ENCODE measurements at regions not wholly inside any gene's neighbourhood (a gene's known extent, or its start where the extent isn't known, plus 50 kb on each side); places are given as distances from the start of the nearest gene placed in this dataset.

- TF ChIP-seq CTCF (IDR thresholded peaks at IDR 0.05), result peak; percentile 85
- DNase-seq, result no peak
- ATAC-seq, result peak; percentile 97
- no peaks in the 10 kb centered on the region for H3K27me3 ChIP-seq (ENCODE audit: low read depth)
- peak overlapping the region; percentile 59 for H3K4me3 ChIP-seq
- peaks cover 7% of the 10 kb centered on the region for H3K4me1 ChIP-seq
- peak overlapping the region; percentile 77 for H3K27ac ChIP-seq
- H3K9me3 ChIP-seq, result no peaks in the 10 kb centered on the region
- H3K36me3 ChIP-seq, result no peaks in the 10 kb centered on the region
- intact Hi-C loops (cut with DNase I), result no loop called here
Observed at GRCh38 chr5:69042915-69043654, 50.7 kb upstream of the SLC30A5 start.

- Histone ChIP-seq H3K36me3 (no peaks in the 10 kb centered on the region), H3K27me3 (ENCODE audit: low read depth) (no peaks in the 10 kb centered on the region), H3K27ac (peak overlapping the region; percentile 77), H3K9me3 (no peaks in the 10 kb centered on the region), H3K4me3 (peak overlapping the region; percentile 59), H3K4me1 (peaks cover 7% of the 10 kb centered on the region)
- no peak for DNase-seq
- intact Hi-C loops (cut with DNase I), result no loop called here
- no peak for TF ChIP-seq CTCF (IDR thresholded peaks at IDR 0.05)
- peak; percentile 36 to 38 for ATAC-seq
Observed at GRCh38 chr5:69043655-69043996, 50.2 kb upstream of the SLC30A5 start.

Data from lower lobe of right lung (tissue), 2 donors.